DMS53 (cell line): ENCODE measurements at regions not wholly inside any gene's neighbourhood (a gene's known extent, or its start where the extent isn't known, plus 50 kb on each side); places are given as distances from the start of the nearest gene placed in this dataset.
"Not testable (repeated sequence)": the region's sequence is repeated elsewhere in the genome, so short reads cannot be mapped to it uniquely, and the experiment has no call there.

Experiments used
- DNase-seq: peaks from one replicate; lab custom pipeline; 2025; lab: John Stamatoyannopoulos, UW

DNA sequence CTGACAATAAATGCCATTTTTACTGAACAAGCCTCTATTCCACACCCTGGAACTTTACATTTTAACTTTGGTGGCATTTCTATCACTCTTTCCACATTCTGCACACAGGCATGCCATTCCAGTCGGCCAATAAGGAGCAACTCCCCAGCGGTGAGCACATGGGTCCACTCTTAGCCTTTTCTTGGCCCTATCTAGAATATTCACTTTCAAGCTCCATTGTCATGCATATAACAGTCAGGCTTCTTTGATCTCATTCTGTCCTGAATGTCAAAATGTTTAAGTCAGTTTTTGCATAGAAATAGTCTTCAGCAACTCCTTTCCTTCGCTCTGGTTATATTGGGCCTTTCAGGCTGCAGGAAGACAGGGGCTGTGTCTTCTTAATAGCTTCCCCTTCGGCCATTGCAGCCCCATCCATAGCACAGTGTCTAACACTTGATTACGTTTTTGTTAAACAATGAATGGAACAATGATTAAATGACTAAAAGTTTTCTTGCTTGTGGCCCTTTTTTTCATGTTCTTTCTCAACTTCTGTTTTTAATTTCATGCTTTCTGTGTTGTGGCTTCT, 427.3 kb downstream of the MFSD1 start:
- DNase-seq, result peak; percentile 2

- DNase-seq, result no peak
These were observed 431.1 kb downstream of the MFSD1 start for GRCh38 chr3:159232966-159233365.

DNA sequence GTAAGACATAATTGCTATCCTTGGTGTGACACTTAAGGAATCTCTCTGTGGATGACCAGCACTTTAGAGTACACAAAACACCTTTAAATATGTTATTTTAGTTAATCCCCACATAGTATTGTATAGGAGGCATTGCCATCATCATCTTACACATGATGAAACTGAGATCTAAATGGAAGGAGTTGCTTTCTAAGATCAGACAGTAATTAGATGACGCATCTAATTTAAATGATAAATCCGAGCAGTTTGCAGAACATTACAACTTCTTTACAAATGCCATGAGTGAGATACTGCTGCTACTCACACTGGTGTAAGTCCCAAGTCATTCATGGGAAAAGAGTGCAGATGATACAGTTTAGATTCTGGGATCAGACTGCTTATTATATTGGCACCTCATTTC, 431.9 kb downstream of the MFSD1 start:
- no peak for DNase-seq

GRCh38 chr3:159234306-159234705, 432.5 kb downstream of the MFSD1 start:
- no peak for DNase-seq

DNA sequence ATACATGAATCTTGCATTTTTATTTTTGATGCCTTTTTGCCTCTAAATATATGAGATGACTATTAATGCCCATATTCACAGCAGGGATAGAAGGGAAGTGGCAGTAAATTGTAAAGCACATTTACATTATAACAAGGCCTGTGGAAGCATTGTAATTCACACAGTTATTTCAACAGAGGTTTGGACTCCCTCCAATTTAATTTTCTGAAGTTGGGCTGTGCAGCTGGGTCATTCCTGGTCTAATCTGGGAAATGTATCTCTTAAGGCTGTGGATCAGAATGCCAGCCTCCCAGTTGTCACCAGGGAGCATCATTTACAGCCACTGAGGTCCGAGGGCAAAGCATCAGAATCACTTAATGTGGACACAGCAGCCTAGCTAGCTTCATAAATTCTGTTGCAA, 434.5 kb downstream of the MFSD1 start:
- DNase-seq, result no peak

DNA sequence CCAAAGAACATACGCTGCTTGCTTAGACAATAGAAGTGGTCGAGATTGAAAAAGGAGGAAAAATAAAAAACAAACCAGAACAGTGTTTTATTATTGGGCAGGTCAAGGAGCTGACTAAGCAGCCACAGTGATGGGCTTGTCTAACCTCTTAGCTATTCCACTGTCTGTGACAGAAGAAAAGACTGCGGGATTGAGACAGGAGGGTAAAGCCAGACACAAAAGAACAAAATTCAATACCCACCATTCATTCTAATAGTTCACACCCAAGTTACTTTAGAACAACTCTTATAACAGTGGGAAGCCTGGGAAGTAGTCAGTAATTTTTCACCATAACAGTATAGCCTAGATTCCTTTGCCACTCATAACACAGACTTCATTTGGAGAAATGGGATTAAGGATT, 435.4 kb downstream of the MFSD1 start:
- DNase-seq, result no peak

DNA sequence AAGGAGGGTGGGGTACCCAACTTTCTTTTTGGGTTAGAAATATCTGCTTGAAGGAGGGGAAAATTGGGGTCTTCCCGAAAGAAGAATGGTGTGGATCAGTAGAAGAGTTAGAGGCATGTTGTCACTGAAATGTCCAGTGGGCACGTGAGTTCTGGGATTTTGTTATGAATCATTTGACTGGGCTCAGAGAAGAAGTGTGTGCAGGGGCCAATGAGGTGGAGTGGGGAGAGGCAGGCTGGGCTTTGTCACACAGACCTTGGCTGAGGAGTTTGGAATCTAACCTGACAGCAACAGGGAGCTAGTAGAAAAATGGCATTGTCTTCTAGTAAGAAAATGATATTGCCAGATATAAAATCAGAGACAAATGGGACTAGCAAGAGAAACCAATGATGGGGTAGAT, 436.8 kb downstream of the MFSD1 start:
- DNase-seq, result no peak

GRCh38 chr3:159239059-159239458, 437.2 kb downstream of the MFSD1 start:
- DNase-seq, result peak; percentile 11

GRCh38 chr3:159244933-159245332, 443.1 kb downstream of the MFSD1 start:
- DNase-seq, result no peak

GRCh38 chr3:159245871-159246270, 444.0 kb downstream of the MFSD1 start:
- no peak for DNase-seq

DNA sequence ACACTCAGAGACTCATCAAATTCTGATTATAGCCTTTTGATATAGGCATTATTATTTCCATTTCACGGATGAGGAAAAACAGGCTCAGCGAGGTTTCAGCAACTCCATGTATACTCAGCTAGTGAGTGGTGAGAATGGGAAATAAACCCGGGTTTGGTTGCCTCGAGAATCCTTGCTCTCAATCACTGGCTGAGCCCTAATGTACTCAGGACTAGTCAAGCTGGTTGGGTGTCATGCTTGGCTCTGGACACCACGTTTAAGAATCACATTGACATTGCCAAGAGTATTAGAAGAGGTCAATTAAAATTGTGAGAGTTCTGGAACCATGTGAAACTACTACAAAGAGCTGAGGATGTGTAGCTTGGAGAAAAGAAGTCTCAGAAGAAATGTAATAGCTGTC, 444.5 kb downstream of the MFSD1 start:
- DNase-seq, result no peak

DNA sequence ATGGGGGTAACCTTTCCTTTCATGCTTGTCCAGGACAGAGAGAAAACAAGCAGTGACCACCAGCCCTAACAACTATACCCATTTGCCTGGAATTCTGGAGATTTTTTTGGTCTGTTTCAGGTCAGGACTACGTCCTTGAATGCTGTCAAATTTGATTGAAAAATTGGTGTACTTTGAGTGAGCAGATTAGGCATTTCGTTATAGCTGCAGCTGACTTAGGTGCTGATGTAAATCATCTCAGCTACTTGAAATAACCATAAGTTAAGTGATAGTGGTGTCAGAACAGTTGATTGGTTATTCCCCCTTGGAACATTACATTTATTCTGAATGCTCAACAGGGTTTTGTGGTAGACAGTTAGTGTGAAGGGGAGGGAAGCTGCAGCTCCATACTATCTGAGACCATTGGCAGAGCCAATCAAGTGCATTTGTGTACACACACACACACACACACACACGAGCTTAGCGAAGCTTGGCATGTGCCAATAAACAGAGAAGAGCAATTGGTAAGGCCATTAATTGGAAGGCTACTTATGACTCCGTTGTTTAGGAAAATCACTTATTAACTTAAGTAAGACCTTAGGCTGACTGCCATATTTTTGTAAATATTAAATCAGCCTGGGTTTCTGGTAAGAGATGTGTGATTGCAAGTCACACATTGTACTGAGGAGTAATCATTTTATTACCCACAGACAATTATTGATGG, 447.8 kb downstream of the MFSD1 start:
- no peak for DNase-seq

GRCh38 chr3:159250961-159251360, 449.1 kb downstream of the MFSD1 start:
- DNase-seq, result no peak

GRCh38 chr3:159252274-159252673, 450.4 kb downstream of the MFSD1 start:
- DNase-seq, result no peak

DNA sequence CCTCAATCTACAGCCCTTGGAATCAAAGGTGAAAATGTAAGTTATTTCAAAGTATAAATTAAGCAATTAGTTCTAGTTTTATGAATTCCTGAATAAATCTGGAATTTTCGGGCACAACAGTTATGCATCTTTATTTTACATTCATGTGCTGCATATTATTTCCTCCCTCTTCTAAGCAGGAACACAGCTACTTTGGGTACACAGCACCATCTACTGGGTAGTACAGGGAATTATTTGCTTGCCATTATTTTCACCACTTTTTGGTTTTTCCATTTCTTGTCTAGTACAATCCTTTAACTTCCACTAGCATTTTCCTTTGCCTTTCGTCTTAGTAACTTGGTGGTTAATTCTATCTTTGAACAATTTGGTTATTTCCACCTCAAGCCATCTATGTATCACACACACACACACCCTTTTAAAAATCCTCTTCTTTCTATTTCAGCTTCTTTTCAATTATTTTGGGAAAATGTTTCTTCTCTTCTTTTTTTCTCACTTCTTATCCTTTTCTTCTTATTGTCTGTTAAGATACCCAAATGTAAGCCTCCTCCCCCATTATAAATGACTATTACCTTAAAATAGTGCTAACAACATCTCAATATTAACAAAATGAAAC, 451.0 kb downstream of the MFSD1 start:
- DNase-seq, result peak; percentile 67

DNA sequence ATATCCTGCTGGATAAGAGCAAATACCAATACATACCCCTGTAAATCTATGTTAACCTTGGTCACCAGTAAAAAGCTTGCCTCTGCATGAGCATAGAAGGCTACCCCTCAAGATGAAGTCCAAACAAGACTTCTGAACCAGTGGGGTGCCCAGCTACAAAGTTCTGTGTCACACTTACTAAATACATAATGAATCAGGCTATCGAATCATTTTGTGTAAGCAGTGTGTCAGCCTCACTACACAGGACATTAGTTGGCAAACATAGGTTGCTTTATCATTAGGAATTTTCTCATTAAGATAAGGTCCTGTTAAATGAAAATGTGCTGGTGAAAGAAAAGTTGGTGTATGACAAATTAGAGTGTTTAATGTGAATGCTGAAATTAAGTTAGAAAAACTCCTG, 452.0 kb downstream of the MFSD1 start:
- DNase-seq, result no peak

DNA sequence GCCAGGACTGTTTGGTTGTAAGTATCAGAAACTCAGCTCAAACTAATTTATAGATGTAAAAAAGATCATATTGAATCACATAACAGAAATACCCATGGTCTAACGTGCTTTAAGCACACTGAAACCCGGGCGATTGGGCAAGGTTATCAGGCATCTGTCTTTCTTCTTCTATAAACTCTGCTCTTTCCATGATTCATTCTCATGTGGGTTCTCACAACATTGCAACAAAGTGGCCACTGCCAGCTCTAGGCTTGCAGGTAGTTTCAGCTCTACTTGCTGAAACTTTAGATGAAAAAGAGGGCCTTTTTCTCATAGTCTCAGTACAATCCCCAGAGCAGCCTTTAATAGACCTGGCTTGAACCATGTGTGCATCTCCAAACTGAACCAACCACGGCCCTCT, 456.1 kb downstream of the MFSD1 start:
- no peak for DNase-seq

- no peak for DNase-seq
These were observed 457.1 kb downstream of the MFSD1 start for GRCh38 chr3:159258934-159259333.

DNA sequence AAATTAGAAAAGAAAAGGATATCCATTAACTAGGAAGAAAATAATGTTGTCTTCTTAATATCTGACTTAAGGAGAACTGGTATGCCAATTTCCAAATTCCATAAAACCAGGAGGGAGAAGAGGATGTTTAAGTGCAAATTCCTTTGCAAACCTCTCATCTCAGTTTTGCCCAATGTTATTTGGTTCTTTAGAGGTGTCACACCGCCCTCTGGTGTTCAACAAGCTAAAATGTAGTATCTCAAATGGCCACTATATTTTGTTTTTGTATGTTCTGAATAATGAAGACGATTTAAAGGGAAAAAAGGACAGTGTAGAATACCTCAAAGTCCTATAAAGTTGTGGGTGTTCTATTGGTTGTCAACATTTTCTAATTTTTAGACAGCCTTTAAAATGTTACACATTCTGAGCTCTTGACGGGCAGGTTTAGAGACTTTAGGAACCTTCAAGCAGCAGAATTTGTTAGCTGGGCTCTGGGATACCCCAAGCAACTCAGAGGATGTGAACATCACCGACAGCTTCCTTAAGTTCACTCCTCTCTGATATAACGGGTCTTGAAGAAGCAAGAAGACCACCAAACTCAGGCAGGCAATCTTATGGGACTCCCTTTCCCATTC, 458.3 kb downstream of the MFSD1 start:
- peak; percentile 70 for DNase-seq

- not testable (repeated sequence) for DNase-seq
These were observed 459.5 kb downstream of the MFSD1 start for GRCh38 chr3:159261333-159261732.

DNA sequence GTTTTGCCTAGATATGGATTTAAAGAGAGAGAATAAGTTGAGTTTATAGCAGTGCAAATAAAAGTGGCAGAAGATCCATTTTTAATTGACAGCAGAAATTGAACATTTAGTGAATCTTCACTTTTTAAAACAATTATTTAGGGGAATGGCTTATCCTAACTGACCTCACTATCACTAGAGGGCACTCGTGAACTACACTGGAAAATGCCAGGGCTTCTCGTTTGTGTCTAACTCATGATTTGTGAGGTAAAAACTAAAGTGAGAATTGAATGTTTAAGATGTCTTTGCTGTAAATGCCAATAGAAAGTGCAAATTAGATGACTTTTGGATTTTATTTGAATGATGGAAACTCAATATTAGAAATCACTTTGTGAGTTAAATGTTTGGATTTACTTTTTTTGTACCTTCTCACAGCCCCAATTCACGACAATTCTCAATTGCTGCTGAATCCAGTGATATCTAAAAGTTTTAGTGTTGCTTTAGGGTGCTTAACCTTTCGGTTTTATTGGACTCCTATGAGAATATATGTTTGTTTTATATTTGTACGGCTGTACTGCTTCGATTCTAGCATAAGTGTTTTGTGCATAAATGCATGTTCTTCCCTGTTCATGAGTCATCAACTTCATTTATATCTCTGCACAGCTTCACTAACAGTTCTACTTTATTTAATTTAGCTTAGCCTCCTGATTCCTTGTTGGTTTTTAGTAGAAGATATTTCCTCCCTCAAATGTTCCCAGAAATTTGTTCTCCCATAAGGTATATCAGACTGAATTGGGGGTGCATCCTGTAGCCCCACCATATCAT, 462.1 kb downstream of the MFSD1 start:
- peak; percentile 68 for DNase-seq

DNA sequence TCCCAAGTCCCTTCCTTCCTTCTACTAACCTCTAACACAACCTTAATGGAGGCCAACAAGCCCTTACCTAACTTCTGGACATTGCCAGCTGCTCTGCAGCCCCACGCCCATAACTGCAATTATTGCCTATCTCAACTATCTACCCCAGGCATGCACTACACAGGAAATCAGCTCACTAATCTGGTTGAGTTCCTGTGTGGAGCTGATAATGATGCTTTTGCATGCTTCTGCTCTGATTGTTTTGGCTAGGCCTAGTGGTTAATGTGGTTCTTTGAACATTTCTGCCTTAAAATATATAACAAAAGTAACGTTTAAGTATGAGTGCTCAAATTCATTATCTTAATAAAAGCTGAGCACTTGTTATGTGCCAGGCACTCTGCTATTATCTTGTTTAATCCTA, 463.9 kb downstream of the MFSD1 start:
- DNase-seq, result no peak
